ENCODE measurements at regions not wholly inside any gene's neighbourhood (a gene's known extent, or its start where the extent isn't known, plus 50 kb on each side); places are given as distances from the start of the nearest gene placed in this dataset.
"Not testable (repeated sequence)": the region's sequence is repeated elsewhere in the genome, so short reads cannot be mapped to it uniquely, and the experiment has no call there.

DNA sequence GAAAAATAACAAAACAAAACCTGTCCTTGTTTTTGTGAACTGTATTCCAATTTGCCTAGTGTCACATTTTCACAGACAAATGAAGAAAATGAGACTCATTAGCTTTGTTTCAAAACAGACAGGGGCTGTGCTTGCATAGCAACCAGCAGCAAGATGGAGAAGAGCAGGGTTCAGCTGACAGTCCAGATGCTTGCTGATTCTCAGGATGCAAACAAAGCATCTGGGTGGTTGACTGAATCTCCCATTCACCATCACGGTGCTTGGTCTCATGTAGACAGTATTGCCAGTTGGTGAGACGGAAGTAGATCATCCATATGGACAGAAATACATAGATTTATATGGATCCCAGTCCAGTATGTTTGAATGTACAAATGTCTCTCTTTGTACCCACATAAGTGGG is 326.8 kb downstream of the CCDC85A start:
- no peak for DNase-seq (ENCODE audit: low read depth in 2 of 2)

- DNase-seq (ENCODE audit: low read depth in 2 of 2) = no peak
Observed at GRCh38 chr2:56515399-56515798, 331.6 kb downstream of the CCDC85A start.

DNA sequence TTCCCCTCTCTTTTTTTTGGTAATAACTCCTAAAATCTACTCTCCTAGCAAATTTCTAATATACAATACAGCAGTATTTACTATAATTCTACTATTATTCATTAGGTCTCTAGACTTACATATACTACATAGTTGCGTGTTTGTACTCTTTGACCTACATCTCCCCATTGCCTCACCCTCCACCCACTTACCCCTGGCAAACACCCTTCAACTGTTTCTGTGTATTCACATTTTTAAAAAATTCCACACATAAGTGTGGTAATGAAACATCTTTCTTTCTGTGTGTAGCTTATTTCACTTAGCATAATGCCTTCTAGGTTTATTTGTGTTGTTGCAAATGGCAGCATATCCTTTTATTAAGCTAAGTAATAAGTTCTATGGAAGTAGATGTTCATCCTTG is 336.0 kb downstream of the CCDC85A start:
- no peak for DNase-seq (ENCODE audit: low read depth in 2 of 2)

DNA sequence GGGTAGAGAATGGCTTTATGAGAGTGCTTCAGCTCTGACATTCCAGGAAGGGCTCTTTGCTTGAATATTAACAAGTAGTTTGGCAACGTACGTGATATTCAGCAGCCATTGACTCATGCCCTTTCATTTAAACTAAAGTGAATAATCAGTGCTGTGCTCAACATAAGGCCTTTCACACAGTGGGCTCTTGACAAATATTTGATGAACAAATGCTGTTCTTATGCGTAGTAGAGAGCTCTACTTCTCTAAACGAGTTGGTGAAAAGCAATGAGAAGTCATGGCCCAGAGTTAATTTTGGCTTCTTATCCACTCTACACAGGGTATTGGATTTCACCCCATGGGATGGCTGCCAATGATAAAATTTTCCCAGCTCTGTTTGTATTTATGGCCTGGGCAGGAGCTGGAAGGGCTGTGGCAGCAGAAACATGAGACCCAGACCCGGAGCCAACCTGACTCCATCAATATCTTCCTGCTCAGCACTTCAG is 338.9 kb downstream of the CCDC85A start:
- no peak for DNase-seq (ENCODE audit: low read depth in 2 of 2)

DNA sequence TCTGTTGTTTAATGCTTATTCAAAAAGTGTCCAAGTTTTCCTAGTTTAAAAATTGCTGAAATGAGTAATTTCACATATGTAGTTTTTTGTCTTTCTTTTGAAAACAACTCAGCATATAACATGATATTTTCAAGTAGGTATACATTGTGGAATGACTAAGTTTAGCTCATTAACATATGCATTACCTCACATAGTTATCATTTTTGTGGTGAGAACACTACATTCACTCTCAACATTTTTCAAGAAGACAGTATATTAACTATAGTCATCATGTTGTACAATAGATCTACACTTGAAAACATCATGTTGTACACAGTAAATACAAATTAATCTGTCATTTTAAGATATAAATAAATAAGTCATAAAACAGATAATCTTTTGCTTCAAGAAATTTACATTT is 340.0 kb downstream of the CCDC85A start:
- DNase-seq (ENCODE audit: low read depth in 2 of 2) = no peak

GRCh38 chr2:56531668-56532420 is 348.1 kb downstream of the CCDC85A start:
- DNase-seq (ENCODE audit: low read depth in 2 of 2) = no peak

- DNase-seq (ENCODE audit: low read depth in 2 of 2) = no peak
Observed at GRCh38 chr2:56534321-56534720, 350.5 kb downstream of the CCDC85A start.

DNA sequence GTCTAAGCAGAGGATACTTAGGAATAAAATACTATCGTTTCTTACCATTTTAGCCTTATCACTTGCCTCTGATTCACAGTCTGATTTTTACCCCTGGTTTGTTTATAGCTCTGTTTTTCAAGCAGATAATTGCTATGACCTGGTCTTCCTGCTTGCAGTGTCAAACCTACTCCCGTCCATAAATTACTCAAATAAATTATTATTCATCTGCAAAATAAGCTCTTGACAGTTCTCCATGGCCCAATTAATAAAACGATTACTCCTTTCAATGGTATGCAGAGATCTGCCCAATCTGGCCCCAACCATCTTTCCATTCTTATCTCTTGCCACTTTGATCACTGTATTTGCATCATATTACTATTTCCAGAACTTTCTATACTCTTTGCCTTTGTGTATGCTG is 354.0 kb downstream of the CCDC85A start:
- no peak for DNase-seq (ENCODE audit: low read depth in 2 of 2)

DNA sequence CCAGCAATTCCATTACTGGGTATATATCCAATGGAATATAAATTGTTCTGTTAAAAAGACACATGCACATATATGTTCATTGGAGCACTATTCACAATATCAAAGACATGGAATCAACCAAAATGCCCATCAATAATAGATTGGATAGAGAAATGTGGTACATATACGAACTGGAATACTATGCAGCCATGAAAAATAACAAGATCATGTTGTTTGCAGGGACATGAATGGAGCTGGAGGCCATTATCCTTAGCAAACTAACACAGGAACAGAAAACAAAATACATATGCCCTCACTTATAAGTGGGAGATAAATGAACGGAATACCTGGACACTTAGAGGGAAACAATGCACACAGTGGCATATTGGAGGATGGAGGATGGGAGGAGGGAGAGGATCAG is 355.8 kb downstream of the CCDC85A start:
- no peak for DNase-seq (ENCODE audit: low read depth in 2 of 2)

DNA sequence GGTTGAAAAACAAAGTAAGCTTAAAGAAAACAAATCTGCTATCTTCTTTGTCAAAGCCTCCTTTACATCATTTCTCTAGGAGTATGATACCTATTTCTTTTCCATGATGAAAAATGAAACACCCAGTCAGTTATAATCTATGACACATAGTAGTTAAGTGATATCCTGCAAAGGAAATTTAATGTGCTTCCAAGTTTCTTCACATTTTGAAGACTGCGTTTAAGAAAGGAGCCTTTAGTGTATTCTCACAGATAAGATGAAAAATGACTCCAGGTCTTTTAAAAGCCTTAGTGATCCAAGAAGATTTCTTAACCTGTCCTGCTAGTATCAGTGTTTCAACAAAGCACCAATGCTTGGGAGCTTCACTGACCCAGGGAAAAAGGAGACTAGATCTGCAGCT is 356.7 kb downstream of the CCDC85A start:
- no peak for DNase-seq (ENCODE audit: low read depth in 2 of 2)

DNA sequence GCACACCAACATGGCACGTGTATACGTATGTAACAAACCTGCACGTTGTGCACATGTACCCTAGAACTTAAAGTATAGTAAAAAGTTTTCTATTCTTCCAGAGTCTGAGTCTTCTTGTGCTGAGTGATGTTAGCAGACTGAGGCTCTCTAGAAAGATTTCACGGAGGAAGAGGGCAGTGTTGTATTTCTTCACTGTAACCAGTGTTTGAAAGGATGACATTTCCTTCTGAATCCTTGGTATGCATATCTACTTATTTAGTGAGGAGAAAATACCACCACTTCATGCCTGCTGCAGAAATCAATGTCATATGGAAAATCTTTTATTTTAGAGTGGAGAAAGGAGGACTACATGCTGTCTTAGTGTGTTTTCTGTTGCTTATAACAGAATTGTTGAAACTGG is 357.1 kb downstream of the CCDC85A start:
- DNase-seq (ENCODE audit: low read depth in 2 of 2) = no peak

- no peak for DNase-seq (ENCODE audit: low read depth in 2 of 2)
Observed at GRCh38 chr2:56542213-56542612, 358.4 kb downstream of the CCDC85A start.

- no peak for DNase-seq (ENCODE audit: low read depth in 2 of 2)
Observed at GRCh38 chr2:56565143-56565542, 381.4 kb downstream of the CCDC85A start.

DNA sequence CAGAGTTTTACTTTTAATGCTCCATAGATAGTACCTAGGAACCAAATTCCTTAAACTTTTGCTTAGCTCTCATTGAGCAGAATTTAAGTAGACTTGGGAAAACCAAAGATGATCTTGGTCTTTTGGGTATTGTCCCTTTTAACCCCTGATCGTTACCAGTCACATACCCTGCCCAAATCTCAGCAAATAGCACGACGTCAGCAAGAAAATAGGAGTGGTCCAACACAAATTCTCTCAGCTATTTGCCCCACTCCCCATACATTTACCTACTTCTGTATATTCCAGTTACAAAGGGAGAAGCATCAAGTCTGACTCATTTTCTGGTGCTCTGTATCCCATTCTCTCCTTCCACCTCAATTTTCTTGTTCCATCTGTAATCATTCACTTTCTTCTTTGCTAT is 387.3 kb downstream of the CCDC85A start:
- no peak for DNase-seq (ENCODE audit: low read depth in 2 of 2)

GRCh38 chr2:56576001-56576400 is 392.2 kb downstream of the CCDC85A start:
- no peak for DNase-seq (ENCODE audit: low read depth in 2 of 2)

GRCh38 chr2:56580242-56580641 is 396.5 kb downstream of the CCDC85A start:
- DNase-seq (ENCODE audit: low read depth in 2 of 2) = no peak

DNA sequence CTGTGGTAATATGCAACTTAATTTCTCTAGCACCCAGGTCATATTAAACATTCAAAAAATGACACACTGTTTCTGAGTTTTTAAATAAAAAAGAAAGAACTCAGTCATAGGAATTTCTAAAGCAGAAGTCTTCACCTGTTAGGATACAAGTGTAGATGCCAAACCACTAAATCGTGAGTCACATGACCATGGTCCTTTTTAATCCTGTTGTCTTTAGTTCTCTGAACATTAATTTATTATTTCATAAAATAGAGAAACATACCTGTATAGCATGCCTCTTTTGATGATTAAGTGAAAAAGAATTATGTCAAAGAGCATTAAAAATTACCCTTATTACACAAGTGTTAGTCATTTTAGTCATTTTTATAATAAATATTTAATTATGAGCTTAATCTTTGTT is 398.8 kb downstream of the CCDC85A start:
- no peak for DNase-seq (ENCODE audit: low read depth in 2 of 2)

- DNase-seq (ENCODE audit: low read depth in 2 of 2) = no peak
Observed at GRCh38 chr2:56583796-56584315, 400.1 kb downstream of the CCDC85A start.

DNA sequence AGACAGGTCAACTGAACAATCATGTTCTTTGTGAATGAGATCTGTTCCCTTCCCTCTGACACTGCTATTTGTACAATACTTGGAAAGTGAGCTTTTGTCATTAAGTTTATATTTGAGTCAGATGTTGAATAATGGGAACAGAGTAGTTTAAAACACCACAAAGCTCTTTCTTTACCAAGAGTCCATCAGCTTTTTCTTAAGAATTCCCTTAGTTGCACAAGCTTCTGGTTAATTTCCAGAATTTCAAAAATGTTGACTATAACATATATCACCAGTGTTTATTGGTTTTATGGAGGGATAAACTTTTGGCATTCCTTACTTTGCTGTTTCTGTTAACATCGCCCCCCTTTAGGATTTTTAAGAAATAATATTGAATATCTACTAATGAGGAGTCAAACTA is 403.7 kb downstream of the CCDC85A start:
- DNase-seq (ENCODE audit: low read depth in 2 of 2) = no peak

- DNase-seq (ENCODE audit: low read depth in 2 of 2) = no peak
Observed at GRCh38 chr2:56589194-56589593, 405.4 kb downstream of the CCDC85A start.

DNA sequence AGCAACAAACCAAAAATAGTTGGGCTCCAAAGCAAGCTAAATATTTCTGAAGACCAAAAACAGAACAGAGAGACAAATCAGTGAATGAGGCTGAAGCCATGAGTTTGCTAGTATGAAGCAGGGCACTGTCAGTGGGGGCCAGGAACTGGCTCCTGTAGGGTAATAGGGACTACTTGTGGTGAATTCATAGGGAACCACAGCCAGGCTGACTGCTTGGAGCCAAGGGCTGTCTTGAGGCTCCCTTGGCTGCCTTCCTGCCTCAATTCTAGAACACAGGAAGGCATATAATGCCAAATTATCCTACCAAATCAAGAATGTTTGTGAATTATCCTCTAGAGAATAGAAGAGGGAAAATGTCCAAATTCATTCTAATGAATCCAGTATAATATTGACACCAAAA is 406.0 kb downstream of the CCDC85A start:
- no peak for DNase-seq (ENCODE audit: low read depth in 2 of 2)

GRCh38 chr2:56590611-56591010 is 406.8 kb downstream of the CCDC85A start:
- DNase-seq (ENCODE audit: low read depth in 2 of 2) = no peak

DNA sequence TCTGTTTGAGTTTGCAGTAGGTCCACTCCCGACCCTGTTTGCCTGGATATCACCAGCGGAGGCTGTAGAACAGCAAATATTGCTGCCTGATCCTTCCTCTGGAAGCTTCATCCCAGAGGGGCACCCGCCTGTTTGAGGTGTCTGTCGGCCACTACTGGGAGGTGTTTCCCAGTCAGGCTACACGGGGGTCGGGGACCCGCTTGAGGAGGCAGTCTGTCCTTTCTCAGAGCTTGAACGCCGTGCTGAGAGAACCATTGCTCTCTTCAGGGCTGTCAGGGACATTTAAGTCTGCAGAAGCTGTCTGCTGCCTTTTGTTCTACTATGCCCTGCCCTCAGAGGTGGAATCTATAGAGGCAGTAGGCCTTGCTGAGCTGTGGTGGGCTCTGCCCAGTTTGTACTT is 422.3 kb downstream of the CCDC85A start:
- not testable (repeated sequence) for DNase-seq (ENCODE audit: low read depth in 2 of 2)

- no peak for DNase-seq (ENCODE audit: low read depth in 2 of 2)
Observed at GRCh38 chr2:56613254-56613653, 429.5 kb downstream of the CCDC85A start.
